22Rv1 (cell line): ENCODE measurements at regions not wholly inside any gene's neighbourhood (a gene's known extent, or its start where the extent isn't known, plus 50 kb on each side); places are given as distances from the start of the nearest gene placed in this dataset.

Experiments
- ZFX ChIP-seq: fragments of 450-650 bp; IDR thresholded peaks from 2 replicates; pipeline ENCODE4 v1.6.1; 2017; ENCODE audit warnings: antibody characterized with exemption, borderline replicate concordance
- TF ChIP-seq, protein P1 (sequence below): fragments of 450-650 bp; IDR thresholded peaks from 2 replicates; pipeline ENCODE4 v1.5.1; 2017; ENCODE audit warnings: mild to moderate bottlenecking

DNA sequence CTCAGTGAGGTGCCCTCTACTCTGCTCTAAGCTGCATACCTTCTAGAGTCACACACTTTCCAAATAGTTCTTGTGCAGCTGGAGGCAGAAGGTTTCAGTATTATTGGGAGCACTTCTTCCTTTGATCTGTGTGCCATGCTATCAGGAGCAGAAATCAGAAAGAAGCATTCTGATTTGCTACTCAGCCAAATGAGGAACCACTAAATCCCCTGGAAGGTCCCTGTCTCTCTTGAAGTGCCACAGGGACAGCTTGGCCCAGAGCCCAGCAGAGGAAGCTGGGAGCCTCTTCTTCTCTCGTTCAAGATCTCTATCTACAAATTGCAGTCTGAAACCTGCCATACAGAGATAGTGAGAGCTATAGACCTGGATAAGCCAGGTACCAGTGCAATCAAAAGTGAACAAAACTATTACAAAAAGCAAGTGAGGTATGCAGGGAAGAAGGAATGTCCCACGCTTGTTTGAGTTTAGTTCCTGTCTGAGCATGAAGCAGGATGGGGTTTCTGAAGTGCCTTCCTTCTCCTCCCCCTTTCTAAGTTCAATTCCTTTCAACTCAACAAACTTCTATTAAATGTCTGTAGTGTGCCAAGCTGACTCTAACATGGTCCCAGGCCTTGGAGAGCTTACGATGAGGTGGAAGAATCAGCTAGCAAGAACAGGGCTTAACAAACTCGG lies 100.9 kb upstream of the PARP11 start:
- TF ChIP-seq, protein P1, sequence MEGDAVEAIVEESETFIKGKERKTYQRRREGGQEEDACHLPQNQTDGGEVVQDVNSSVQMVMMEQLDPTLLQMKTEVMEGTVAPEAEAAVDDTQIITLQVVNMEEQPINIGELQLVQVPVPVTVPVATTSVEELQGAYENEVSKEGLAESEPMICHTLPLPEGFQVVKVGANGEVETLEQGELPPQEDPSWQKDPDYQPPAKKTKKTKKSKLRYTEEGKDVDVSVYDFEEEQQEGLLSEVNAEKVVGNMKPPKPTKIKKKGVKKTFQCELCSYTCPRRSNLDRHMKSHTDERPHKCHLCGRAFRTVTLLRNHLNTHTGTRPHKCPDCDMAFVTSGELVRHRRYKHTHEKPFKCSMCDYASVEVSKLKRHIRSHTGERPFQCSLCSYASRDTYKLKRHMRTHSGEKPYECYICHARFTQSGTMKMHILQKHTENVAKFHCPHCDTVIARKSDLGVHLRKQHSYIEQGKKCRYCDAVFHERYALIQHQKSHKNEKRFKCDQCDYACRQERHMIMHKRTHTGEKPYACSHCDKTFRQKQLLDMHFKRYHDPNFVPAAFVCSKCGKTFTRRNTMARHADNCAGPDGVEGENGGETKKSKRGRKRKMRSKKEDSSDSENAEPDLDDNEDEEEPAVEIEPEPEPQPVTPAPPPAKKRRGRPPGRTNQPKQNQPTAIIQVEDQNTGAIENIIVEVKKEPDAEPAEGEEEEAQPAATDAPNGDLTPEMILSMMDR, result no peak
- TF ChIP-seq ZFX, result no peak
